ENCODE measurements at regions not wholly inside any gene's neighbourhood (a gene's known extent, or its start where the extent isn't known, plus 50 kb on each side); places are given as distances from the start of the nearest gene placed in this dataset.

- DNase-seq (ENCODE audit: low read depth), result no peak
Observed at GRCh38 chr11:116078101-116078591, 573.9 kb upstream of the CADM1 start.

- no peak for DNase-seq (ENCODE audit: low read depth)
Observed at GRCh38 chr11:116077092-116077491, 572.9 kb upstream of the CADM1 start.

- DNase-seq (ENCODE audit: low read depth), result no peak
Observed at GRCh38 chr11:116073854-116074837, 569.9 kb upstream of the CADM1 start.

GRCh38 chr11:116072601-116073410 is 568.6 kb upstream of the CADM1 start:
- no peak for DNase-seq (ENCODE audit: low read depth)

GRCh38 chr11:116072133-116072532 is 567.9 kb upstream of the CADM1 start:
- DNase-seq (ENCODE audit: low read depth), result no peak

- no peak for DNase-seq (ENCODE audit: low read depth)
Observed at GRCh38 chr11:116071241-116071640, 567.0 kb upstream of the CADM1 start.

GRCh38 chr11:116070520-116070919 is 566.3 kb upstream of the CADM1 start:
- no peak for DNase-seq (ENCODE audit: low read depth)

- no peak for DNase-seq (ENCODE audit: low read depth)
Observed at GRCh38 chr11:116066777-116067176, 562.6 kb upstream of the CADM1 start.

- DNase-seq (ENCODE audit: low read depth), result no peak
Observed at GRCh38 chr11:116065986-116066385, 561.8 kb upstream of the CADM1 start.

GRCh38 chr11:116065191-116065895 is 561.1 kb upstream of the CADM1 start:
- no peak for DNase-seq (ENCODE audit: low read depth)

- DNase-seq (ENCODE audit: low read depth), result no peak
Observed at GRCh38 chr11:116062490-116063171, 558.4 kb upstream of the CADM1 start.

GRCh38 chr11:116062129-116062489 is 557.9 kb upstream of the CADM1 start:
- DNase-seq (ENCODE audit: low read depth), result no peak

- DNase-seq (ENCODE audit: low read depth), result no peak
Observed at GRCh38 chr11:116061322-116061721, 557.1 kb upstream of the CADM1 start.

GRCh38 chr11:116059919-116060318 is 555.7 kb upstream of the CADM1 start:
- DNase-seq (ENCODE audit: low read depth), result no peak

GRCh38 chr11:116057000-116057399 is 552.8 kb upstream of the CADM1 start:
- no peak for DNase-seq (ENCODE audit: low read depth)

- DNase-seq (ENCODE audit: low read depth), result no peak
Observed at GRCh38 chr11:116055064-116055463, 550.8 kb upstream of the CADM1 start.

GRCh38 chr11:116053548-116053919 is 549.3 kb upstream of the CADM1 start:
- DNase-seq (ENCODE audit: low read depth), result no peak

GRCh38 chr11:116052603-116053547 is 548.7 kb upstream of the CADM1 start:
- no peak for DNase-seq (ENCODE audit: low read depth)

- no peak for DNase-seq (ENCODE audit: low read depth)
Observed at GRCh38 chr11:116051494-116051893, 547.3 kb upstream of the CADM1 start.

- DNase-seq (ENCODE audit: low read depth), result no peak
Observed at GRCh38 chr11:116049383-116049782, 545.2 kb upstream of the CADM1 start.

- no peak for DNase-seq (ENCODE audit: low read depth)
Observed at GRCh38 chr11:116046127-116046526, 541.9 kb upstream of the CADM1 start.
